ENCODE measurements at regions not wholly inside any gene's neighbourhood (a gene's known extent, or its start where the extent isn't known, plus 50 kb on each side); places are given as distances from the start of the nearest gene placed in this dataset.

DNA sequence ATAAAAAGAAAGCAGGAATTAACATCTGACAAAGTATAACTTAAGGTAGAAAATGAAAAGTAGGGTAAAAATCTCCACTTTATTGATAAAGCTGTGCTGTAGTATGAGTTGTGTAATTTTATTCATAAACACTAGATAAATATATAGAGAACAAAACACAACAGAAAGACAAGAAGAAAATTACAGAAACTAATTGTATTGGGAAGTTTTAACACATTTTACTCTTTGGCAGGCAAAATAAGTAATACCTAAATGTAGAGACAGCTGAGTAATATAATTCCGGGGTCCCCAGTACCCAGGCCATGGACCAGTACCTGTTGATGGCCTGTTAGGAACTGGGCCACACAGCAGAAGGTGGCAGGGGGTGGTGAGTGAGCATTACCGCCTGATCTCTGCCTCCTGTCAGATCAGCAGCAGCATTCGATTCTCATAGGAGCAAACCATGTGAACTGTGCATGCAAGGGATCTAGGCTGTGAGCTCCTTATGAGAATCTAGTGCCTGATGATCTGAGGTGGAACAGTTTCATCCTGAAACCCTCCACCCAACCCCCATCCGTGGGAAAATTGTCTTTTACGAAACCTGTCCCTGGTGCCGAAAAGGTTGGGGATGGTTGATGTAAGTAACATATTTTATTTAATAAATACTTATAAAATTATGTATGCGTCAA lies 84.4 kb upstream of the ETV6 start:
- ATAC-seq: no peak
- Histone ChIP-seq H3K9me3 (no peaks in the 10 kb centered on the region), H3K4me3 (no peak overlapping the region), H3K27ac (no peak overlapping the region), H3K27me3 (no peaks in the 10 kb centered on the region), H3K4me1 (no peaks in the 10 kb centered on the region), H3K36me3 (no peaks in the 10 kb centered on the region)
- 90 to 94% (median 92%) methylated on average over 7 of the region's 7 CpGs for WGBS, 4 donors
- TF ChIP-seq, protein P1, sequence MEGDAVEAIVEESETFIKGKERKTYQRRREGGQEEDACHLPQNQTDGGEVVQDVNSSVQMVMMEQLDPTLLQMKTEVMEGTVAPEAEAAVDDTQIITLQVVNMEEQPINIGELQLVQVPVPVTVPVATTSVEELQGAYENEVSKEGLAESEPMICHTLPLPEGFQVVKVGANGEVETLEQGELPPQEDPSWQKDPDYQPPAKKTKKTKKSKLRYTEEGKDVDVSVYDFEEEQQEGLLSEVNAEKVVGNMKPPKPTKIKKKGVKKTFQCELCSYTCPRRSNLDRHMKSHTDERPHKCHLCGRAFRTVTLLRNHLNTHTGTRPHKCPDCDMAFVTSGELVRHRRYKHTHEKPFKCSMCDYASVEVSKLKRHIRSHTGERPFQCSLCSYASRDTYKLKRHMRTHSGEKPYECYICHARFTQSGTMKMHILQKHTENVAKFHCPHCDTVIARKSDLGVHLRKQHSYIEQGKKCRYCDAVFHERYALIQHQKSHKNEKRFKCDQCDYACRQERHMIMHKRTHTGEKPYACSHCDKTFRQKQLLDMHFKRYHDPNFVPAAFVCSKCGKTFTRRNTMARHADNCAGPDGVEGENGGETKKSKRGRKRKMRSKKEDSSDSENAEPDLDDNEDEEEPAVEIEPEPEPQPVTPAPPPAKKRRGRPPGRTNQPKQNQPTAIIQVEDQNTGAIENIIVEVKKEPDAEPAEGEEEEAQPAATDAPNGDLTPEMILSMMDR (IDR thresholded peaks at IDR 0.05): no peak
- no peak for TF ChIP-seq POLR2A (IDR thresholded peaks at IDR 0.05)
- no peak for DNase-seq
- intact Hi-C loops (cut with DNase I): no loop called here

DNA sequence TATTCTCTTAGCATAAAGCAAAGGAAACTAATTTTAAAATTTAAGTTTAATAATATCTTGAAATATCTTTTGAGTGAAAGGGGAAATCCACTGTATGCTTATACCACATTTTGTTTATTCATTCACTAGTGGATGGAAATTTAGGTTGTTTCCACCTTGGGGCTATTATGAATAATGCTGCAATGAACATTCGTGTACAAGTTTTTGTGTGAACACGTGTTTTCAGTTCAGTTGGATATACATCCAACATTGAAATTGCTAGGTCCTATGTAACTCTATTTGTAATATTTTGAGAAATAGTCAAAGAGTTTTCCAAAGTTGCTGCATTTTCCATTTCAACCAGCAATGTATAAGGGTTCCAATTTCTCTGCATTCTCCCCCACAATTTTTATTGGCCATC lies 83.7 kb upstream of the ETV6 start:
- DNase-seq: no peak
- H3K27me3 ChIP-seq: no peaks in the 10 kb centered on the region
- intact Hi-C loops (cut with DNase I): no loop called here
- TF ChIP-seq, protein P1 (IDR thresholded peaks at IDR 0.05): no peak
- no peak overlapping the region for H3K27ac ChIP-seq
- WGBS, 4 donors: 87 to 91% (median 89%) methylated on average over 2 of the region's 2 CpGs
- H3K36me3 ChIP-seq: no peaks in the 10 kb centered on the region
- no peak for ATAC-seq
- no peaks in the 10 kb centered on the region for H3K9me3 ChIP-seq
- H3K4me1 ChIP-seq: no peaks in the 10 kb centered on the region
- no peak overlapping the region for H3K4me3 ChIP-seq

DNA sequence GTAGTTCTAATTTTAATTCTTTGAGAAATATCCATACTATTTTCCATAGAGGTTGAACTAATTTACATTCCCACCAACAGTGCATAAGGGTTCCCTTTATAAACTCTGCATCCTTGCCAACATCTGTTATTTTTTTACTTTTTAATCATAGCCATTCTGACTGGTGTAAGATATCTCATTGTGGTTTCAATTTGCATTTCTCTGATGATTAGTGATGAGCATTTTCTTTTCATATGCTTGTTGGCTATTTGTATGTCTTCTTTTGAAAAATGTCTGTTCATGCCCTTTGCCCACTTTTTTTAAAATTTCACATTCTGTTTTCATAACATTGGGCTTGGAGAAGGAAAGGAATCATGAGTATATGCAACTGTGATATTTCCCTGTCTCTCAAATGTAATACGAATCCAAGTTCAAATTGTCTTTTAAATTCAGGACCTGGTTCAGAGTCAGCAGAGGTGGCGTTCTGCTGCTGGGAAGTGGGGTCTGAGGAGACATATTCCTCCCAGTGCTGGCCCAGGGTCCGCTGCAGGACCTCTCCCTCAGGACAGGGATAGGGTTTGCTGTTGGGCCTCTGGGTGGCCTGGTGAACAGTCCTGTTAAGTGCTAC lies 81.2 kb upstream of the ETV6 start:
- no peaks in the 10 kb centered on the region for H3K27me3 ChIP-seq
- H3K4me1 ChIP-seq: no peaks in the 10 kb centered on the region
- ATAC-seq: no peak
- no peaks in the 10 kb centered on the region for H3K36me3 ChIP-seq
- H3K9me3 ChIP-seq: no peaks in the 10 kb centered on the region
- TF ChIP-seq, protein P1 (IDR thresholded peaks at IDR 0.05): no peak
- TF ChIP-seq POLR2A (IDR thresholded peaks at IDR 0.05): no peak
- intact Hi-C loops (cut with DNase I): no loop called here
- H3K27ac ChIP-seq: no peak overlapping the region
- DNase-seq: no peak
- 81 to 94% (median 89%) methylated on average over 3 of the region's 3 CpGs for WGBS, 4 donors
- H3K4me3 ChIP-seq: no peak overlapping the region

DNA sequence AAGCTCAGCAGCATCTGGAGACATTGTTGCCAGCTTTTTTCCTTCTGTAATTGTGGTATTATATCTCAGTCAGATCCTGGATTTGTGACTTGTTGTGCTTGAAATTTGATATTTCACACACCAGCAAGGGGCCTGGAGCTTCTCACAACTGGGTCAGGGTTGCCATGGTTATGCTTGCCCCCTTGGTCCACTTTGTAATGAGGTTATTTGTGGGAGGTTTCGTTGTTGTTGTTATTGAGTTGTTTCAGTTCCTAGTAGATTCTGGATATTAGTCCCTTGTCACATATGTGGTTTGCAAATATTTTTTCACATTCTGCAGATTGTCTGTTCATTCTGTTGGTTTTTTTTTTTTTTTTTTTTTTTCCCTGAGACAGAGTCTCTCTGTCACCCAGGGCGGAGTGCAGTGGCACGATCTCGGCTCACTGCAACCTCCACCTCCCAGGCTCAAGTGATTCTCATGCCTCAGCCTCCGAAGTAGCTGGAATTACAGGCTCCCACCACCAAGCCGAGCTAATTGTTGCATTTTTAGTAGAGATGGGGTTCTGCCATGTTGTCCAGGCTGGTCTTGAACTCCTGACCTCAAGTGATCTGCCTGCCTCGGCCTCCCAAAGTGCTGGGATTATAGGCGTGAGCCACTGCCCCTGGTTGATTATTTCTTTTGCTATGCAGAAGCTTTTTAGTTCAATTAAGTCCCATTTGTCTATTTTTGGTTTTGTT lies 80.6 kb upstream of the ETV6 start:
- TF ChIP-seq, protein P1 (IDR thresholded peaks at IDR 0.05): no peak
- no peak for TF ChIP-seq POLR2A (IDR thresholded peaks at IDR 0.05)
- Histone ChIP-seq H3K4me1 (no peaks in the 10 kb centered on the region), H3K4me3 (no peak overlapping the region), H3K27me3 (no peaks in the 10 kb centered on the region), H3K27ac (no peak overlapping the region), H3K9me3 (peaks cover 0 to 2% (median 0%) of the 10 kb centered on the region in 12 donors), H3K36me3 (no peaks in the 10 kb centered on the region)
- ATAC-seq (no peak), DNase-seq (no peak)
- WGBS, 4 donors: 83 to 91% (median 88%) methylated on average over 8 of the region's 8 CpGs
- intact Hi-C loops (cut with DNase I): no loop called here
